ENCODE measurements at regions not wholly inside any gene's neighbourhood (a gene's known extent, or its start where the extent isn't known, plus 50 kb on each side); places are given as distances from the start of the nearest gene placed in this dataset.

DNA sequence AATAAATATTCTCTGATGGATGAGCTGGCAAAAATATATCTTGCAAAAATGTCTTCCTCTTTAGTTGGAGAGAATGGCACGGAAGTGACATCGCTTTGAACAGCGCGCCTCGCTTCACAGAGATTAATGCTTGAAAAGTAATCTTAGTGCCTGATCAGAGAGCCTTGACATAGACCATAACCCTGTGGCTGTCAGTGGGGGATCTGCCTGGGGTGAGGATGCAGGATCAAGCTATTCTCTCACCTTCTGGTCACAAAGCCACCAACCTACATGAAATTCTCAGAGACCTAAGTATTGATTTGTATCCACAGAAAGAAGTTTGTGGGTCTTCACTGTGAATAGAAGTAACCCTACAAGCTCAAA is 492.6 kb downstream of the LMO4 start:
- TF ChIP-seq POLR2A (IDR thresholded peaks at IDR 0.05; ENCODE audit: low read length) (no peak), GATA1 (IDR thresholded peaks at IDR 0.05; ENCODE audit: low read depth, low read length) (no peak)

Data from erythroblast (primary cell).